ENCODE measurements at regions not wholly inside any gene's neighbourhood (a gene's known extent, or its start where the extent isn't known, plus 50 kb on each side); places are given as distances from the start of the nearest gene placed in this dataset.
"Not testable (repeated sequence)": the region's sequence is repeated elsewhere in the genome, so short reads cannot be mapped to it uniquely, and the experiment has no call there.

- H3K4me1 Mint-ChIP-seq (ENCODE audit: low read depth, unreplicated experiment), result peaks cover 13% of the 10 kb centered on the region
- peaks cover 6% of the 10 kb centered on the region for H3K9me3 Mint-ChIP-seq (ENCODE audit: low read depth, unreplicated experiment)
- no peak overlapping the region for H3K27ac Mint-ChIP-seq (ENCODE audit: unreplicated experiment)
- TF ChIP-seq CTCF (IDR thresholded peaks at IDR 0.05; ENCODE audit: unreplicated experiment), result no peak
- DNase-seq, result no peak
- H3K4me3 Mint-ChIP-seq (ENCODE audit: low read depth, unreplicated experiment), result no peak overlapping the region
- H3K36me3 Mint-ChIP-seq (ENCODE audit: insufficient read depth, unreplicated experiment), result no peaks in the 10 kb centered on the region
- intact Hi-C loops (cut with micrococcal nuclease; ENCODE audit: unreplicated experiment), result no loop called here
- BruUV-seq (replicated peaks), result no TSS peak
- CTCF ChIA-PET, result interaction anchor here (0.7 kb wide), 1 partner anchor 687 kb away, joined by 3 read pairs; no protein-coding TSS in a partner anchor
- no peaks in the 10 kb centered on the region for H3K27me3 Mint-ChIP-seq (ENCODE audit: unreplicated experiment)
Measured at GRCh38 chr2:173521450-173522192, 166.9 kb downstream of the CDCA7 start.

- BruUV-seq (replicated peaks), result no TSS peak
- no peak for DNase-seq
- CTCF ChIA-PET, result interaction anchor here (0.6 kb wide), 2 partner anchors 202 to 221 kb away, joined by 3 to 4 read pairs; no protein-coding TSS in a partner anchor
- peaks cover 3% of the 10 kb centered on the region for H3K9me3 Mint-ChIP-seq (ENCODE audit: low read depth, unreplicated experiment)
- H3K27me3 Mint-ChIP-seq (ENCODE audit: unreplicated experiment), result no peaks in the 10 kb centered on the region
- H3K36me3 Mint-ChIP-seq (ENCODE audit: insufficient read depth, unreplicated experiment), result no peaks in the 10 kb centered on the region
- H3K4me3 Mint-ChIP-seq (ENCODE audit: low read depth, unreplicated experiment), result no peak overlapping the region
- no peak for TF ChIP-seq CTCF (IDR thresholded peaks at IDR 0.05; ENCODE audit: unreplicated experiment)
- peaks cover 13% of the 10 kb centered on the region for H3K4me1 Mint-ChIP-seq (ENCODE audit: low read depth, unreplicated experiment)
- H3K27ac Mint-ChIP-seq (ENCODE audit: unreplicated experiment), result no peak overlapping the region
- intact Hi-C loops (cut with micrococcal nuclease; ENCODE audit: unreplicated experiment), result no loop called here
Measured at GRCh38 chr2:173523497-173523896, 168.8 kb downstream of the CDCA7 start.

- Mint-ChIP-seq H3K4me1 (ENCODE audit: low read depth, unreplicated experiment) (peaks cover 13% of the 10 kb centered on the region), H3K9me3 (ENCODE audit: low read depth, unreplicated experiment) (peaks cover 3% of the 10 kb centered on the region), H3K27me3 (ENCODE audit: unreplicated experiment) (no peaks in the 10 kb centered on the region), H3K27ac (ENCODE audit: unreplicated experiment) (peak overlapping the region; percentile 7), H3K4me3 (ENCODE audit: low read depth, unreplicated experiment) (no peak overlapping the region), H3K36me3 (ENCODE audit: insufficient read depth, unreplicated experiment) (no peaks in the 10 kb centered on the region)
- no peak for TF ChIP-seq CTCF (IDR thresholded peaks at IDR 0.05; ENCODE audit: unreplicated experiment)
- no TSS peak for BruUV-seq (replicated peaks)
- intact Hi-C loops (cut with micrococcal nuclease; ENCODE audit: unreplicated experiment), result no loop called here
- DNase-seq, result no peak
- CTCF ChIA-PET, result no interaction called here
Measured at GRCh38 chr2:173524256-173524955, 169.7 kb downstream of the CDCA7 start.

GRCh38 chr2:173532732-173533531 is 178.3 kb downstream of the CDCA7 start:
- peaks cover 16% of the 10 kb centered on the region for H3K36me3 Mint-ChIP-seq (ENCODE audit: insufficient read depth, unreplicated experiment)
- BruUV-seq (replicated peaks), result TSS peak; percentile 39
- H3K4me1 Mint-ChIP-seq (ENCODE audit: low read depth, unreplicated experiment), result peaks cover 14% of the 10 kb centered on the region
- H3K27ac Mint-ChIP-seq (ENCODE audit: unreplicated experiment), result peak overlapping the region; percentile 87
- CTCF ChIA-PET; intact Hi-C loops (cut with micrococcal nuclease; ENCODE audit: unreplicated experiment); H3K27me3 Mint-ChIP-seq (ENCODE audit: unreplicated experiment): not testable (repeated sequence)
- peak overlapping the region; percentile 91 for H3K4me3 Mint-ChIP-seq (ENCODE audit: low read depth, unreplicated experiment)
- peak; percentile 27 for DNase-seq
- H3K9me3 Mint-ChIP-seq (ENCODE audit: low read depth, unreplicated experiment), result peaks cover 20% of the 10 kb centered on the region
